ENCODE measurements at regions not wholly inside any gene's neighbourhood (a gene's known extent, or its start where the extent isn't known, plus 50 kb on each side); places are given as distances from the start of the nearest gene placed in this dataset.
A peak's percentile ranks its signal among the peaks of the same experiment; 100 is the strongest.

GRCh38 chr15:62895139-62895866, 147.2 kb upstream of the TPM1 start:
- BruUV-seq (replicated peaks) = TSS peak; percentile 96
- peak overlapping the region; percentile 57 for H3K4me3 Mint-ChIP-seq (ENCODE audit: low read depth, unreplicated experiment)
- peaks cover 82% of the 10 kb centered on the region for H3K4me1 Mint-ChIP-seq (ENCODE audit: low read depth, unreplicated experiment)
- TF ChIP-seq, protein P1, sequence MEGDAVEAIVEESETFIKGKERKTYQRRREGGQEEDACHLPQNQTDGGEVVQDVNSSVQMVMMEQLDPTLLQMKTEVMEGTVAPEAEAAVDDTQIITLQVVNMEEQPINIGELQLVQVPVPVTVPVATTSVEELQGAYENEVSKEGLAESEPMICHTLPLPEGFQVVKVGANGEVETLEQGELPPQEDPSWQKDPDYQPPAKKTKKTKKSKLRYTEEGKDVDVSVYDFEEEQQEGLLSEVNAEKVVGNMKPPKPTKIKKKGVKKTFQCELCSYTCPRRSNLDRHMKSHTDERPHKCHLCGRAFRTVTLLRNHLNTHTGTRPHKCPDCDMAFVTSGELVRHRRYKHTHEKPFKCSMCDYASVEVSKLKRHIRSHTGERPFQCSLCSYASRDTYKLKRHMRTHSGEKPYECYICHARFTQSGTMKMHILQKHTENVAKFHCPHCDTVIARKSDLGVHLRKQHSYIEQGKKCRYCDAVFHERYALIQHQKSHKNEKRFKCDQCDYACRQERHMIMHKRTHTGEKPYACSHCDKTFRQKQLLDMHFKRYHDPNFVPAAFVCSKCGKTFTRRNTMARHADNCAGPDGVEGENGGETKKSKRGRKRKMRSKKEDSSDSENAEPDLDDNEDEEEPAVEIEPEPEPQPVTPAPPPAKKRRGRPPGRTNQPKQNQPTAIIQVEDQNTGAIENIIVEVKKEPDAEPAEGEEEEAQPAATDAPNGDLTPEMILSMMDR (IDR thresholded peaks at IDR 0.05; ENCODE audit: unreplicated experiment) = no peak
- intact Hi-C loops (cut with micrococcal nuclease; ENCODE audit: unreplicated experiment) = loop anchor here (5.0 kb wide), 2 partner anchors 42 to 122 kb away; no protein-coding TSS in a partner anchor
- peak overlapping the region; percentile 97 for H3K27ac Mint-ChIP-seq (ENCODE audit: unreplicated experiment)
- H3K9me3 Mint-ChIP-seq (ENCODE audit: low read depth, unreplicated experiment) = peaks cover 3% of the 10 kb centered on the region
- no peaks in the 10 kb centered on the region for H3K27me3 Mint-ChIP-seq (ENCODE audit: unreplicated experiment)
- H3K36me3 Mint-ChIP-seq (ENCODE audit: insufficient read depth, unreplicated experiment) = peaks cover 37% of the 10 kb centered on the region
- DNase-seq = peak; percentile 51
- CTCF ChIA-PET = interaction anchor here (0.6 to 3.3 kb wide), 24 partner anchors 8 to 499 kb away, joined by 3 to 24 read pairs (median 4); no protein-coding TSS in a partner anchor

DNA sequence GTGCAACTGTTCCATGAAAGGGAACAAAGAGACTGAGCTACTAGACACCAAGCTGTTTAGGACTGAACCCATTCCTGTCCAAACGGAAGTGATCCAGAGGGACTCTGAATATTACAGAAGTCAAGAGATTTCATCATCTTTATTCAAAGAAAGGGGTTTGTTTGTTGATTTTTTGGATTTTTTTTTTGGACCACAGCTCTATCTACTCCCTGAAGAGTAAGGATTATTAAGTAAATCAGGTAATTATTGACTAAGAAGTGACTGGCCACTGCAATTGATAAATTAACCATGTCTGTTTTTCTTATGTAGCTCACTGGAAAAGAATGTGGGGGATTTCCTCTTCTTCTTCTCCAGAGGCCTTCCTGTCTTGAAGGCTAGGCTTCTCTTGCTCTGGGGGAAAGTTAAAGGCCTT, 146.6 kb upstream of the TPM1 start:
- Mint-ChIP-seq H3K27ac (ENCODE audit: unreplicated experiment) (peak overlapping the region; percentile 97), H3K4me3 (ENCODE audit: low read depth, unreplicated experiment) (peak overlapping the region; percentile 57), H3K36me3 (ENCODE audit: insufficient read depth, unreplicated experiment) (peaks cover 36% of the 10 kb centered on the region), H3K9me3 (ENCODE audit: low read depth, unreplicated experiment) (peaks cover 3% of the 10 kb centered on the region), H3K27me3 (ENCODE audit: unreplicated experiment) (no peaks in the 10 kb centered on the region), H3K4me1 (ENCODE audit: low read depth, unreplicated experiment) (peaks cover 82% of the 10 kb centered on the region)
- BruUV-seq (replicated peaks) = no TSS peak
- TF ChIP-seq, protein P1 (IDR thresholded peaks at IDR 0.05; ENCODE audit: unreplicated experiment) = no peak
- CTCF ChIA-PET = interaction anchor here (0.7 to 3.3 kb wide), 20 partner anchors 9 to 414 kb away, joined by 3 to 24 read pairs (median 4); partner anchors contain the start of gene TPM1
- peak; percentile 47 for DNase-seq
- intact Hi-C loops (cut with micrococcal nuclease; ENCODE audit: unreplicated experiment) = loop anchor here (1.0 to 5.0 kb wide), 6 partner anchors 41 to 146 kb away; partner anchors contain the start of gene TPM1

DNA sequence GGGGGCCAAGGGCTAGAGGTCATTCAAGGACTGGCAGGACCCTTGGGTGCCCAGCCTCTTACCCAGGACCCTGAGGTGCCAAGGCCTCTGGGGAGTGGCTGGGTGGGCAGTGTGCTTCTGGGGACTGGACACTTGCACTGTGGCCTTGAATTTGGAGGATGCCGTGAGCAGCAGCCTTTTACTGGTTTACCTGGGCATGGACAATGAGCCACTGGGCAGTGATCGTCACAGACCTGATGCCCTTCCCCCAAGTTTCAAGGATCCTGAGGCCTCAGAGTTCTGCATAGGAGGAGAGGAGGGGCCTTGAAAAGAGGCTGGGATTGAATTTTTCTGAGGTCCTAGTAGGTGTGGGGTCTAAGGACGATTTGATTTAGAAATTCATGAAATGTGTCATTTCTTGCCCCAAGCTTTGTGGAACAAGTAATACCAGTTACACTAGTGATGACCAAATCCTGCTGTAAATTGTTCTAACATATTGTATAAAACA, 146.1 kb upstream of the TPM1 start:
- intact Hi-C loops (cut with micrococcal nuclease; ENCODE audit: unreplicated experiment) = loop anchor here (1.0 to 5.0 kb wide), 6 partner anchors 41 to 146 kb away; partner anchors contain the start of gene TPM1
- peak; percentile 77 for DNase-seq
- Mint-ChIP-seq H3K4me1 (ENCODE audit: low read depth, unreplicated experiment) (peaks cover 78% of the 10 kb centered on the region), H3K4me3 (ENCODE audit: low read depth, unreplicated experiment) (peak overlapping the region; percentile 57), H3K36me3 (ENCODE audit: insufficient read depth, unreplicated experiment) (peaks cover 36% of the 10 kb centered on the region), H3K9me3 (ENCODE audit: low read depth, unreplicated experiment) (peaks cover 3% of the 10 kb centered on the region), H3K27me3 (ENCODE audit: unreplicated experiment) (no peaks in the 10 kb centered on the region), H3K27ac (ENCODE audit: unreplicated experiment) (peak overlapping the region; percentile 97)
- TF ChIP-seq, protein P1 (IDR thresholded peaks at IDR 0.05; ENCODE audit: unreplicated experiment) = no peak
- CTCF ChIA-PET = interaction anchor here (0.7 to 3.3 kb wide), 20 partner anchors 9 to 327 kb away, joined by 3 to 24 read pairs (median 5); partner anchors contain the start of gene TPM1
- BruUV-seq (replicated peaks) = TSS peak; percentile 23

- intact Hi-C loops (cut with micrococcal nuclease; ENCODE audit: unreplicated experiment) = loop anchor here (1.0 to 5.0 kb wide), 6 partner anchors 40 to 145 kb away; partner anchors contain the start of gene TPM1
- CTCF ChIA-PET = interaction anchor here (0.7 to 3.3 kb wide), 10 partner anchors 10 to 150 kb away, joined by 3 to 24 read pairs (median 4); partner anchors contain the start of gene TPM1
- Mint-ChIP-seq H3K27ac (ENCODE audit: unreplicated experiment) (peak overlapping the region; percentile 97), H3K4me3 (ENCODE audit: low read depth, unreplicated experiment) (peak overlapping the region; percentile 57), H3K27me3 (ENCODE audit: unreplicated experiment) (no peaks in the 10 kb centered on the region), H3K4me1 (ENCODE audit: low read depth, unreplicated experiment) (peaks cover 74% of the 10 kb centered on the region), H3K36me3 (ENCODE audit: insufficient read depth, unreplicated experiment) (peaks cover 36% of the 10 kb centered on the region), H3K9me3 (ENCODE audit: low read depth, unreplicated experiment) (peaks cover 3% of the 10 kb centered on the region)
- no TSS peak for BruUV-seq (replicated peaks)
- TF ChIP-seq, protein P1 (IDR thresholded peaks at IDR 0.05; ENCODE audit: unreplicated experiment) = no peak
- peak; percentile 98 for DNase-seq
Measured at GRCh38 chr15:62896969-62897486, 145.5 kb upstream of the TPM1 start.

All from Calu3 (cell line).